ENCODE measurements at regions not wholly inside any gene's neighbourhood (a gene's known extent, or its start where the extent isn't known, plus 50 kb on each side); places are given as distances from the start of the nearest gene placed in this dataset.

GRCh38 chr12:42780671-42781070 is 191.1 kb upstream of the PRICKLE1 start:
- H3K27me3 Mint-ChIP-seq, result no peaks in the 10 kb centered on the region
- peaks cover 0 to 2% (median 0%) of the 10 kb centered on the region in 9 donors for H3K9me3 Mint-ChIP-seq
- DNase-seq, result no peak
- ATAC-seq, result peak in 1 of 2 donors; percentile 10
- no peak overlapping the region for H3K4me3 Mint-ChIP-seq
- H3K27ac Mint-ChIP-seq, result no peak overlapping the region
- no peaks in the 10 kb centered on the region for H3K36me3 Mint-ChIP-seq
- POLR2A ChIA-PET, result no interaction called here
- H3K4me1 Mint-ChIP-seq, result no peaks in the 10 kb centered on the region

DNA sequence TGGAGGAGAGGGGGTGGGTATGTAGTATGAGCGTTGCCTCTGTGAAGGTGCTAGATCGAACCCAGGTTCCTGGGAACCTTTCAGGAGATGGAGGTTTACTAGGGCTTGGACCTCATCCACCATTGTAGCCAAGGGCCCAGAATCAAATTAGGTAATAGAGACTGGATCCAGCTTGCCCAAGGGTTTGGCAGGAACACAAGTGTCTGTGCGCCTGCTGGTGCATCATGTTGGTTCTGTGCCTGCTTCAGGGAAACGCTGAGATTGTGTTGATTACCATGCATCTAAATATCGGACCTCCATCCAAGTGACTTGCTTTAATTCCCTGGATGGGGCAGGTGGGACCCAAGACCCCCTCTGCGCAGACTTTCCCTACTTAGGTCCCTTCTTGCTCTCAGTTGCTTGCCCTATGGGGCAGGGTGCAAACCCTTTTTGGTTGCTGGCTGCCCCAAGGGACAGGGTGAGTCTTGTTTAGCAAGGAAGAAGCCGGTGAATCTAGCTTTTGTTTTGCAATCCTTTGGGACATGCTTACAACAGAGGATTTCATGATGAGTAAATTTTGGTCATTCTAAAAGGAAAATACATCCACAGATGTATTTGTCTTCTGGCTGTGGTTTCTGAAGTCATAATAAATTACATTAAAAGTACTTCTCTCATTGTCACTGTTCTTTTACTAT is 189.8 kb upstream of the PRICKLE1 start:
- Mint-ChIP-seq H3K27ac (no peak overlapping the region), H3K27me3 (no peaks in the 10 kb centered on the region), H3K4me1 (no peaks in the 10 kb centered on the region), H3K4me3 (no peak overlapping the region), H3K9me3 (peaks cover 0 to 10% (median 0%) of the 10 kb centered on the region in 9 donors), H3K36me3 (no peaks in the 10 kb centered on the region)
- ATAC-seq (no peak), DNase-seq (no peak)
- POLR2A ChIA-PET, result no interaction called here

DNA sequence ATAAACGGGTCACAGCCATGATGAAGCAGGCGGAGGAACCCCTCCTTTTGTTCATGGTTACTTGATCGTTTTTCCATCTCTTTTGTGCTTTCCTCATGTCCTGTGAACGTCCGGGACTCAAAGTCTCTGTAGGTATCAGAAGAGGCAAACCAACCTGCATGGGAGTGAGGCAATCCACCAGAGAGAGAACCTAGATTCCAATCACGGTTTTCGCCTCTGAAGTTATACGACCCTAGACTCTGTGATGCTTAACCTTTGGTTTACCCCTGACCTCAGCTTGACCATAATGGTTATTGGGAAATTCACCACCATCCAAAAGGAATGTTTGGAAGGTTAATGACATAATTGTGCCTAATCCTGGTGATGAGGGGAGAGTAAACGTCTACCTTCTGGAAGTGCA is 186.8 kb upstream of the PRICKLE1 start:
- Mint-ChIP-seq H3K4me3 (no peak overlapping the region), H3K36me3 (no peaks in the 10 kb centered on the region), H3K9me3 (peaks cover 0 to 16% (median 5%) of the 10 kb centered on the region in 9 donors), H3K4me1 (no peaks in the 10 kb centered on the region), H3K27me3 (peaks cover 0 to 4% (median 2%) of the 10 kb centered on the region in 5 donors), H3K27ac (peak overlapping the region in 1 of 10 donors; percentile 54)
- no peak for ATAC-seq
- POLR2A ChIA-PET, result no interaction called here
- no peak for DNase-seq

DNA sequence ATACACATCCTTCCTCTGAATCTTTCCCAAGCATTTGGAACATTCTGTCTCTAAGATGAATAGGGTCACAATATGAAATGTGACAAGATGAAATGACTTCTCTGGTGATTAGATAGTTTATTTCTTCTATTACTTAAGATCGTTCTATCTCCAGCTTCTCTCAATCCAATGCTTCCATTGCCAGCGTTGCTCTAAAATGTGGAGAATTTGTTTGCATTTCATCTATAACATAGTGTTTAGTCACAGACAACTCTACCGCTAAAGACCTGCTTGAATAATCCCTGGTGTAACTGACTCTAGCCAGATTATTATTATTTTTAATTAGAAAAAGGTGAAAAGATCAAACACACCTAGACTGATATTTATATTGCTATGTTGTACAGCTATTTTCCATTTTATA is 184.7 kb upstream of the PRICKLE1 start:
- Mint-ChIP-seq H3K27ac (no peak overlapping the region), H3K36me3 (no peaks in the 10 kb centered on the region), H3K4me3 (no peak overlapping the region), H3K27me3 (peaks cover 0 to 5% (median 2%) of the 10 kb centered on the region in 5 donors), H3K4me1 (no peaks in the 10 kb centered on the region), H3K9me3 (peaks cover 0 to 16% (median 7%) of the 10 kb centered on the region in 9 donors)
- POLR2A ChIA-PET, result no interaction called here
- DNase-seq, result no peak
- no peak for ATAC-seq

GRCh38 chr12:42770261-42770660 is 180.7 kb upstream of the PRICKLE1 start:
- no peaks in the 10 kb centered on the region for H3K4me1 Mint-ChIP-seq
- no peak overlapping the region for H3K27ac Mint-ChIP-seq
- H3K9me3 Mint-ChIP-seq, result peaks cover 0 to 16% (median 7%) of the 10 kb centered on the region in 9 donors
- H3K4me3 Mint-ChIP-seq, result no peak overlapping the region
- H3K36me3 Mint-ChIP-seq, result no peaks in the 10 kb centered on the region
- peaks cover 0 to 6% (median 2%) of the 10 kb centered on the region in 5 donors for H3K27me3 Mint-ChIP-seq
- ATAC-seq, result no peak
- POLR2A ChIA-PET, result no interaction called here
- no peak for DNase-seq

DNA sequence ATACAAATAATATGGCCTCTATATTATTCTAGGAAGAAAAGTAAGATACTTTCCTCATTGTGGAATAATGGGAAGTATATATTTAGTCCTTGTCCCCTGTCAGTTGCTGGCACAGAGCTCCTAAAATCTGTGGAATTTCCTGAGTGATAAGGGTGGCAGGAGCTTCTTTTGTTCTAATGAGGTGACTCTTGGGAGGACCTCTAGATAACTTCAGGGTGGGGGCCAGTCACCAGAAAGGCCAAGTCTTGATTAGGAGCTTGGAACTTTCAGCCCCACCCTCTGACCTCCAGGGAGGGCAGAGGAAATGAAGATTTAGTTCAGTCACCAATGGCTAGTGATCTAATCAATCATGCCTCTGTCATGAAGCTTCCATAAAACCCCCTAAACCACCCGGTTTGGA is 179.9 kb upstream of the PRICKLE1 start:
- POLR2A ChIA-PET, result no interaction called here
- H3K4me3 Mint-ChIP-seq, result no peak overlapping the region
- H3K27ac Mint-ChIP-seq, result no peak overlapping the region
- no peaks in the 10 kb centered on the region for H3K4me1 Mint-ChIP-seq
- ATAC-seq (no peak), DNase-seq (no peak)
- H3K36me3 Mint-ChIP-seq, result no peaks in the 10 kb centered on the region
- peaks cover 0 to 18% (median 7%) of the 10 kb centered on the region in 9 donors for H3K9me3 Mint-ChIP-seq
- peaks cover 0 to 6% (median 2%) of the 10 kb centered on the region in 5 donors for H3K27me3 Mint-ChIP-seq

DNA sequence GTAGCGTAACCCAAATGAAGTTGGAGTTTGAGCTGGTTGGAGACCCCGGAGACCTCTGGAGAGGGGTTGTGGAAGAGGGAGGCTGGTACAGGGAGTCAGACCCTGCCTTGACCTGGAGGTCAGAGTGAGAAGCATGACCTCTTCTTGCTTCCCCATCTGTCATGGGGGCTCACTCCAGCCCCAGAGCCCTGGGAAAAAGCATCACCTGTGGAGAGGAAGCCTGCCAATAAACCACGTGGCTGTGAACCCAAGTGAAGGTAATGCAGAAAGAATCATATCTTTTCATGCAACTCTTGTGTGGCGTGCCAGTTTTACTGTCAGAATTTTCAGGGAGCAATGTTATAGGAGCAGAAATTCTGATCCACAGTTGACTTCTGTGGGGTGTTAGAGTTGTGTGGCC is 178.5 kb upstream of the PRICKLE1 start:
- peaks cover 0 to 22% (median 4%) of the 10 kb centered on the region in 9 donors for H3K9me3 Mint-ChIP-seq
- no peaks in the 10 kb centered on the region for H3K4me1 Mint-ChIP-seq
- H3K27ac Mint-ChIP-seq, result no peak overlapping the region
- H3K36me3 Mint-ChIP-seq, result no peaks in the 10 kb centered on the region
- ATAC-seq, result no peak
- POLR2A ChIA-PET, result no interaction called here
- H3K4me3 Mint-ChIP-seq, result no peak overlapping the region
- H3K27me3 Mint-ChIP-seq, result peaks cover 0 to 5% (median 2%) of the 10 kb centered on the region in 5 donors
- DNase-seq, result no peak

GRCh38 chr12:42767326-42767954 is 177.9 kb upstream of the PRICKLE1 start:
- H3K9me3 Mint-ChIP-seq, result peaks cover 0 to 22% (median 4%) of the 10 kb centered on the region in 9 donors
- POLR2A ChIA-PET, result no interaction called here
- no peaks in the 10 kb centered on the region for H3K4me1 Mint-ChIP-seq
- peaks cover 0 to 6% (median 4%) of the 10 kb centered on the region in 5 donors for H3K27me3 Mint-ChIP-seq
- DNase-seq (no peak), ATAC-seq (no peak)
- H3K27ac Mint-ChIP-seq, result no peak overlapping the region
- H3K4me3 Mint-ChIP-seq, result no peak overlapping the region
- H3K36me3 Mint-ChIP-seq, result no peaks in the 10 kb centered on the region

- Mint-ChIP-seq H3K9me3 (peaks cover 0 to 21% (median 4%) of the 10 kb centered on the region in 9 donors), H3K36me3 (no peaks in the 10 kb centered on the region), H3K27me3 (peaks cover 0 to 6% (median 3%) of the 10 kb centered on the region in 5 donors), H3K4me1 (no peaks in the 10 kb centered on the region), H3K4me3 (no peak overlapping the region), H3K27ac (no peak overlapping the region)
- POLR2A ChIA-PET, result no interaction called here
- DNase-seq (no peak), ATAC-seq (no peak)
These were observed 177.2 kb upstream of the PRICKLE1 start for GRCh38 chr12:42766754-42767153.

DNA sequence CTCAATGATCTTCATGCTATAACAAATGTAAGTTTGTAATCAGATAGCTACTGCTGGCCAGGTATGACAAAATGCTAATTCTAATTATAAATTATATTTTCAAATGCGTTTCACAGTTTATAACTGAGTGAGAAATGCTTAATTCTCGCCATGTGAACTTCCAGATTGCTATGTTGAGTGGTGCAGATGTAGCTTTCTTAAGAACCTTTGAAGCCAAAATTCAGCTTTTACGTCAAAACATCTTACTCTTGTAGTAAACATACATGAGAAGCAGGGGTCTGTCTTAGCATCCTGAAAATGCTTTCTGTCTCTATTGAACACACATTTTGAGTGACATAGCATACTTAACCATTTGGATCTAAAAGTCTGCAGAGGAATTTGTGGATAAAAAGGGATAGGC is 176.5 kb upstream of the PRICKLE1 start:
- ATAC-seq (no peak), DNase-seq (no peak)
- H3K4me3 Mint-ChIP-seq, result no peak overlapping the region
- POLR2A ChIA-PET, result no interaction called here
- peaks cover 0 to 13% (median 2%) of the 10 kb centered on the region in 9 donors for H3K9me3 Mint-ChIP-seq
- H3K27me3 Mint-ChIP-seq, result peaks cover 0 to 5% (median 0%) of the 10 kb centered on the region in 5 donors
- no peaks in the 10 kb centered on the region for H3K4me1 Mint-ChIP-seq
- H3K36me3 Mint-ChIP-seq, result no peaks in the 10 kb centered on the region
- no peak overlapping the region for H3K27ac Mint-ChIP-seq

- no peaks in the 10 kb centered on the region for H3K36me3 Mint-ChIP-seq
These were observed 174.1 kb upstream of the PRICKLE1 start for GRCh38 chr12:42763682-42764081.

GRCh38 chr12:42762395-42762925 is 172.9 kb upstream of the PRICKLE1 start:
- ATAC-seq (no peak), DNase-seq (no peak)
- Mint-ChIP-seq H3K36me3 (no peaks in the 10 kb centered on the region), H3K9me3 (peaks cover 0 to 8% (median 2%) of the 10 kb centered on the region in 9 donors), H3K27me3 (peaks cover 0 to 5% (median 0%) of the 10 kb centered on the region in 5 donors), H3K27ac (no peak overlapping the region), H3K4me1 (no peaks in the 10 kb centered on the region), H3K4me3 (no peak overlapping the region)
- POLR2A ChIA-PET, result no interaction called here

More at GRCh38 chr12:42763682-42764081, 174.1 kb upstream of the PRICKLE1 start:
- Mint-ChIP-seq H3K4me1 (no peaks in the 10 kb centered on the region), H3K9me3 (peaks cover 0 to 8% (median 2%) of the 10 kb centered on the region in 9 donors), H3K27ac (no peak overlapping the region), H3K27me3 (peaks cover 0 to 5% (median 0%) of the 10 kb centered on the region in 5 donors), H3K4me3 (no peak overlapping the region)
- POLR2A ChIA-PET, result no interaction called here
- ATAC-seq (no peak), DNase-seq (no peak)

DNA sequence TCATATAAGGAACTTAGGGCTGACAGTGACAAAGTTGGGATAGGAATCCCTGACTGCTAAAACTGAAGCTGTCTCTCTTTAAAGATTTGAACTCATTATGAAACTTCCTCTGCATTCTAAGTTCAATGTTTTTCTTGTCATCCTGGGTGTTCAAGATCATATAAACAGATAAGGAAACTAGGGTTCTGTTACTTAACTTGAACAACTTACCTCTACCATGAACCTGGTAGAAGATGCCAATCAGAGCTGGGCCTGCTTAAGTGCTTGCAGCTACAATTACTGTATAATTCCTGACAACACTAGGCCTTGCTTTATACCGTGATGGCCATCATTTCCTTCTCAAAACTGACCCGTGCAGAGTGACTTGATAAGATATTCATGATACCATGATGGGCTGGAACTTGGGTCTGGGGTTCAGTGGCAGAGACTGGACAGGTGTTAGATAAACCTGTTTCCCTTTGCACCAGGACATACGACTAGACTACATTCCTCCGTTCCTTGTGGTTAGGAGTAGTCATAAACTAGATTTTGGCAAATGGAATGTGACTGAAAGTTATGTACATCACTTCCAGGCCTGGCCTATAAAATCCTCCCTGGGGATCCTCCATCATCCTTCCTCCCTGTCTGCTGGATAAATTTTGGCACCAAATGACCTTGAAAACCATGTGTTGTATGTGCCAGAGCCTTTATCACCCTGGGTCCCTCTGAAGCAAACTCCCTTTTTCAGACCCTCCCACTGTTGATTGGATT is 172.2 kb upstream of the PRICKLE1 start:
- no peak overlapping the region for H3K27ac Mint-ChIP-seq
- peaks cover 0 to 4% (median 0%) of the 10 kb centered on the region in 5 donors for H3K27me3 Mint-ChIP-seq
- no peak overlapping the region for H3K4me3 Mint-ChIP-seq
- no peaks in the 10 kb centered on the region for H3K36me3 Mint-ChIP-seq
- no peaks in the 10 kb centered on the region for H3K4me1 Mint-ChIP-seq
- no peak for ATAC-seq
- DNase-seq, result no peak
- POLR2A ChIA-PET, result no interaction called here
- peaks cover 0 to 8% (median 2%) of the 10 kb centered on the region in 9 donors for H3K9me3 Mint-ChIP-seq

Data from naive thymus-derived CD8-positive, alpha-beta T cell (primary cell).